Caki2 (cell line): ENCODE measurements at regions not wholly inside any gene's neighbourhood (a gene's known extent, or its start where the extent isn't known, plus 50 kb on each side); places are given as distances from the start of the nearest gene placed in this dataset.

Source experiments
- DNase-seq: peaks from one replicate; pipeline ENCODE4 v3.0.0-alpha.2; 2015; ENCODE audit warnings: low read depth
- in situ Hi-C: cut with HindIII; loops from 2 replicates; pipeline ENCODE4 v1.10.0; 2016; ENCODE audit warnings: low sequenced_read_pairs, low pct_unique_long_range_greater_than_20kb, mixed read lengths

GRCh38 chr15:47644722-47645121, 72.6 kb upstream of the SEMA6D start:
- in situ Hi-C loops: no loop called here
- no peak for DNase-seq

- in situ Hi-C loops: no loop called here
- no peak for DNase-seq
Measured at GRCh38 chr15:47650564-47650963, 66.7 kb upstream of the SEMA6D start.

- in situ Hi-C loops: no loop called here
- no peak for DNase-seq
Measured at GRCh38 chr15:47652328-47652727, 65.0 kb upstream of the SEMA6D start.

GRCh38 chr15:47652844-47653243, 64.5 kb upstream of the SEMA6D start:
- in situ Hi-C loops: no loop called here

GRCh38 chr15:47661661-47662180, 55.6 kb upstream of the SEMA6D start:
- no peak for DNase-seq
- in situ Hi-C loops: no loop called here

More at GRCh38 chr15:47652844-47653243, 64.5 kb upstream of the SEMA6D start:
- no peak for DNase-seq

- in situ Hi-C loops: no loop called here
- DNase-seq: no peak
Measured at GRCh38 chr15:47663101-47663500, 54.2 kb upstream of the SEMA6D start.
